ENCODE measurements at regions not wholly inside any gene's neighbourhood (a gene's known extent, or its start where the extent isn't known, plus 50 kb on each side); places are given as distances from the start of the nearest gene placed in this dataset.

DNA sequence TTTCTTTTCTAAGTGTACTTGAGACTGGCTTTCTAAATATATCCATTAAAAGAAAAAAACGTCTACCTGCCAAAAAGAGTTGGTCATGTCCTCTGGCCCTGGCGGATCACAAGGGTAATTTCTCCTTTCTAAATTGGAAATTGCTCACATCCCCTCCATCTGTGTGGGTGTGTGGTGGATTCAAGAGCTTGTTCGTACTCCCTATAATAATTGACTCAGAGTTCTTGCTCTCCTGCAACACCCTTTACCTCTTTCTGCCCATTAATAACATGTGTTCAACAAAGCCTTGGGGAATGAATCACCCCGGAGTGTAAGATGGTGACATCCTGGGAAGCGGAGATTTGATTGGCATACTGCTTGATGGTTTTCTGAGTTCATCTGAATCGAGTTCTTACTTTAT is 263.8 kb downstream of the ALDH8A1 start:
- peaks cover 3% of the 10 kb centered on the region for H3K4me1 ChIP-seq
- no peaks in the 10 kb centered on the region for H3K36me3 ChIP-seq
- WGBS = 62% methylated on average over 6 of the region's 6 CpGs
- no peaks in the 10 kb centered on the region for H3K9me3 ChIP-seq
- DNase-seq (ENCODE audit: low spot score in 2 of 2) = no peak
- H3K4me3 ChIP-seq = no peak overlapping the region
- no peaks in the 10 kb centered on the region for H3K27me3 ChIP-seq
- H3K27ac ChIP-seq = no peak overlapping the region
- no peak for TF ChIP-seq POLR2AphosphoS5 (IDR thresholded peaks at IDR 0.05)
- TF ChIP-seq EP300 (IDR thresholded peaks at IDR 0.05) = no peak

DNA sequence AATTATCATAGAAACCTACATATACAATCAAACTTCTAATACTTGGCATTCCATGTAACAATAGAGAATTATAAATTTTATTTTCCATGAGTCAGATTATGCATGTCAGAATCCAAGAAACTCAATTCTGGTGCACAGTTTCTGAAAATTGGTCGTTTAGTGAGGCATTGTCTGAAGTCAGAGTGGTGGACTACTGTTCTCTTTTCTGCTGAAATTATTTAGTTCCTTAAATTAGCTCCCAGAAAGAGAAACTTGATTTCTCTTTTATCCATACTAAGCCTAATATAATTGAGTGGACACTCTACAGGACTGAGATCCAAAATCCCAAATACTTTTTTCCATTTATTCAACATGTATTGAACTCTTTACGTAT is 265.5 kb downstream of the ALDH8A1 start:
- no peaks in the 10 kb centered on the region for H3K9me3 ChIP-seq
- 75% methylated on average over 2 of the region's 2 CpGs for WGBS
- DNase-seq (ENCODE audit: low spot score in 2 of 2) = no peak

DNA sequence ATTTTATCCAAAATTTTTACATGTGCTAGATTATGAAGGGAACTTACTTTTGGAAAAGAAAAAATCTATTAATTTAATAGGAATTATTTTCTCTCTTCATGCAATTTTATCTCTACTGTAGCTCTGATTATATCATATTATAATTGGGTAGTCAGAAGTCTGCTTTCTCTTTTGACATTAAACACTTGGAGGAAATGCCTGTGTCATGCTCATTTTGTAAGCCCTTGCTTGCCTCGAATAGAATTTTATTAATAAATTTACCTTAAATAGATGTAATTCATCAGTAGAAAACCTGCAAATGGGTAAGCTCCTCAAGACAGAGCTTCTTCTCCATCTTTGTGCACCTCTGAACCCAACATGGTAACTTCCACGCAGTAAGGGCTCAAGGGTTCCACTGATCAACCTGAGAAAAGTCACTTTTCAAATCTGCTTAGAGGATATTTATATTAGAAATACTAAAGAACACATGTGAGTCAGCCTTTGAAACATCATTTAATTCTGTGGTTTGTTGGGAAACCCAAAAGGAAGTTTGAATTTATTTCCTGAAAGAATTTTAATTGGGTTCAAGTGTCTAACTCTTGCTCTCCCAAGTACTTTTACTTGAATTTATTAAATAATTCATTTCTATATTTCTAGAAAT is 266.0 kb downstream of the ALDH8A1 start:
- Histone ChIP-seq H3K9me3 (no peaks in the 10 kb centered on the region), H3K36me3 (no peaks in the 10 kb centered on the region), H3K27ac (no peak overlapping the region), H3K4me3 (no peak overlapping the region), H3K4me1 (no peaks in the 10 kb centered on the region), H3K27me3 (no peaks in the 10 kb centered on the region)
- WGBS = 69% methylated on average over 2 of the region's 2 CpGs
- no peak for TF ChIP-seq POLR2A (IDR thresholded peaks at IDR 0.05)
- no peak for TF ChIP-seq EP300 (IDR thresholded peaks at IDR 0.05)
- TF ChIP-seq, protein P1, sequence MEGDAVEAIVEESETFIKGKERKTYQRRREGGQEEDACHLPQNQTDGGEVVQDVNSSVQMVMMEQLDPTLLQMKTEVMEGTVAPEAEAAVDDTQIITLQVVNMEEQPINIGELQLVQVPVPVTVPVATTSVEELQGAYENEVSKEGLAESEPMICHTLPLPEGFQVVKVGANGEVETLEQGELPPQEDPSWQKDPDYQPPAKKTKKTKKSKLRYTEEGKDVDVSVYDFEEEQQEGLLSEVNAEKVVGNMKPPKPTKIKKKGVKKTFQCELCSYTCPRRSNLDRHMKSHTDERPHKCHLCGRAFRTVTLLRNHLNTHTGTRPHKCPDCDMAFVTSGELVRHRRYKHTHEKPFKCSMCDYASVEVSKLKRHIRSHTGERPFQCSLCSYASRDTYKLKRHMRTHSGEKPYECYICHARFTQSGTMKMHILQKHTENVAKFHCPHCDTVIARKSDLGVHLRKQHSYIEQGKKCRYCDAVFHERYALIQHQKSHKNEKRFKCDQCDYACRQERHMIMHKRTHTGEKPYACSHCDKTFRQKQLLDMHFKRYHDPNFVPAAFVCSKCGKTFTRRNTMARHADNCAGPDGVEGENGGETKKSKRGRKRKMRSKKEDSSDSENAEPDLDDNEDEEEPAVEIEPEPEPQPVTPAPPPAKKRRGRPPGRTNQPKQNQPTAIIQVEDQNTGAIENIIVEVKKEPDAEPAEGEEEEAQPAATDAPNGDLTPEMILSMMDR (IDR thresholded peaks at IDR 0.05) = no peak
- DNase-seq (ENCODE audit: low spot score in 2 of 2) = no peak

More for the DNA sequence above, 265.5 kb downstream of the ALDH8A1 start:
- no peak for TF ChIP-seq EP300 (IDR thresholded peaks at IDR 0.05)
- TF ChIP-seq, protein P1 (IDR thresholded peaks at IDR 0.05) = no peak
- TF ChIP-seq POLR2A (IDR thresholded peaks at IDR 0.05) = no peak
- no peak for TF ChIP-seq POLR2AphosphoS5 (IDR thresholded peaks at IDR 0.05)
- Histone ChIP-seq H3K36me3 (no peaks in the 10 kb centered on the region), H3K27me3 (no peaks in the 10 kb centered on the region), H3K4me3 (no peak overlapping the region), H3K4me1 (no peaks in the 10 kb centered on the region), H3K27ac (no peak overlapping the region)

DNA sequence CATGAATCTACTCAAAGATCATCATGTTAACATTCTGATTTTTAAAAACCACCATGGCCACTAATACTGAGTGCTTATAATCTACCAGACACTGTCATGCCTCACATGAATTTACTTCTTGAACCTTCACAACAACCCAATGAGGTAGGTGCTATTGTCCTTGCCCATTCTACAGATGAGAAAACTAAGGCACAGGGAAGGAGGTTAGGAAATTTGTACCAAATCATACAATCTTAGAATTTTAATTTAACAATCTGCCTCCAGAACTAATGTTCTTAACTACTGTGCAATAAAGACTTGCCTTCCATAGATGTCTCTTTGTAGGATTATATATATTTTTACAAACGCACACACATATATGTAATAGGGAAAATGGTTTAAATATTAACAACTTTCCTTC is 269.5 kb downstream of the ALDH8A1 start:
- Histone ChIP-seq H3K4me3 (no peak overlapping the region), H3K27me3 (no peaks in the 10 kb centered on the region), H3K36me3 (no peaks in the 10 kb centered on the region), H3K9me3 (no peaks in the 10 kb centered on the region), H3K27ac (no peak overlapping the region), H3K4me1 (no peaks in the 10 kb centered on the region)
- 98% methylated on average over 1 of the region's 1 CpG for WGBS
- no peak for TF ChIP-seq POLR2A (IDR thresholded peaks at IDR 0.05)
- no peak for TF ChIP-seq EP300 (IDR thresholded peaks at IDR 0.05)
- no peak for TF ChIP-seq POLR2AphosphoS5 (IDR thresholded peaks at IDR 0.05)
- TF ChIP-seq, protein P1 (IDR thresholded peaks at IDR 0.05) = no peak
- DNase-seq (ENCODE audit: low spot score in 2 of 2) = no peak

DNA sequence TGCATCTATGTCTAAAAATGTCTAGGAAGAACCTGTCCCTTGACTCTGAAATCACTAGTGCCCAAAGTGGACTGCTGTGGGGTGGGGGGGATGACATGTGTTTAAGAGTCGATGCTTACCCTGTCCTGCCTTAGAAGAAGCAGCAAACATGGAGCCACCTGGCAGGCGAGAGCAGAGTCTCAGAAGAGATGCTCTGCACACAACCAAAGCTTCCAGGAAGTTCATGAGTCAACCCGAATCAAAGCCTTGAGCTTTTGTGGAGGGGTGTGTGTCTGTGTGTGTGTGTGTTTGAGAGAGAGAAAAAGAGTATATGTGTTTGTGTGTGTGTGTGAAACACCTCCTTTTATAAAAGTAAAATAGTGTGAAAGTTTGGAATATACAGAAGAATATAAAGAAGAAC is 269.9 kb downstream of the ALDH8A1 start:
- WGBS = 88% methylated on average over 3 of the region's 3 CpGs
- TF ChIP-seq POLR2A (IDR thresholded peaks at IDR 0.05) (no peak), EP300 (IDR thresholded peaks at IDR 0.05) (no peak), POLR2AphosphoS5 (IDR thresholded peaks at IDR 0.05) (no peak)
- TF ChIP-seq, protein P1 (IDR thresholded peaks at IDR 0.05) = no peak
- Histone ChIP-seq H3K27me3 (no peaks in the 10 kb centered on the region), H3K9me3 (no peaks in the 10 kb centered on the region), H3K4me1 (no peaks in the 10 kb centered on the region), H3K36me3 (no peaks in the 10 kb centered on the region), H3K4me3 (no peak overlapping the region), H3K27ac (no peak overlapping the region)
- no peak for DNase-seq (ENCODE audit: low spot score in 2 of 2)

DNA sequence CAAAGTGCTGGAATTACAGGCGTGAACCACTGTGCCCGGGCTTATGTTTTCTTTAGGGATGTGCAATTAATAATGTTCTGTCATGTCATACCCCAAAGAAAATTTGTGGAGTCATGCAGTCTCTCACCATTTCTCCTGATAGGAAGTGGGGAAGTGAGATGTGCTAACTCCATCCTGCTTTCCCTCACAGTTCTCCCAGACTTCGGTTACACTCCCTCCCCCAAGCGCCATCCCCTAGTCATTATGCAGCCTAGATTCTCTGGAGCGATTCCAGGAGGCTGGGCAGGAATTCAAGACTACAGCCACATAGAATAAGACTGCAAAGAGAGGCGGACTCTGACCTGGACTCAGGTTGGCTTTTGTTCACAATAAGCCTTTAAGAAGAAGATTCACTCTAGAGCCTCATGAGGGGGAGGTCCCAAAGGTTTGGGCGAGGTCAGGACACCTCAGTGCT is 271.4 kb downstream of the ALDH8A1 start:
- no peak for TF ChIP-seq POLR2AphosphoS5 (IDR thresholded peaks at IDR 0.05)
- TF ChIP-seq POLR2A (IDR thresholded peaks at IDR 0.05) = no peak
- TF ChIP-seq, protein P1 (IDR thresholded peaks at IDR 0.05) = no peak
- no peak for TF ChIP-seq EP300 (IDR thresholded peaks at IDR 0.05)
- Histone ChIP-seq H3K9me3 (no peaks in the 10 kb centered on the region), H3K27me3 (no peaks in the 10 kb centered on the region), H3K27ac (no peak overlapping the region), H3K4me1 (no peaks in the 10 kb centered on the region), H3K36me3 (no peaks in the 10 kb centered on the region), H3K4me3 (no peak overlapping the region)
- DNase-seq (ENCODE audit: low spot score in 2 of 2) = no peak
- WGBS = 68% methylated on average over 7 of the region's 7 CpGs

Measured in suprapubic skin (tissue), 4 donors.